D341Med (cell line): ENCODE measurements at regions not wholly inside any gene's neighbourhood (a gene's known extent, or its start where the extent isn't known, plus 50 kb on each side); places are given as distances from the start of the nearest gene placed in this dataset.

Source experiments
- DNase-seq: peaks from one replicate; pipeline ENCODE4 v3.0.0; 2012; ENCODE audit warnings: low spot score

DNA sequence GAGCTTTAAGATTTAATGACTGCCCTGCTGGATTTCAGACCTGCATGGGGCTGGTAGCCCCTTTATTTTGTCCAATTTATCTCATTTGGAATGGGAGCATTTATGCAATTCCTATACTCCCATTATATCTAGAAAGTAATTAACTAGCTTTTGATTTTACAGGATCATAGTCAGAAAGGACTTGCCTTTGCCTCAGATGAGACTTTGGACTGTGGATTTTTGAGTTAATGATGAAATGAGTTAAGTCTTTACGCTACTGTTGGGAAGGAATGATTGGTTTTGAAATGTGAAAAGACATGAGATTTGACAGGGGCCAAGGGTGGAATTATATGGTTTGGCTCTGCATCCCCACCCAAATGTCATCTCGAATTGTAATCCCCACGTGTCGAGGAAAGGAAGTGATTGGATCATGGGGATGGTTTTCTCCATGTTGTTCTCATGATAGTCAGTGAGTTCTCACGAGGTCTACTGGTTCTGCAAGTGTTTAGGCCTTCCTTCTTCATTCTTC is 213.1 kb upstream of the DCN start:
- no peak for DNase-seq

GRCh38 chr12:91394903-91395302 is 212.3 kb upstream of the DCN start:
- no peak for DNase-seq

- DNase-seq: no peak
Measured at GRCh38 chr12:91388573-91388972, 206.0 kb upstream of the DCN start.

GRCh38 chr12:91387461-91388134 is 205.0 kb upstream of the DCN start:
- no peak for DNase-seq

GRCh38 chr12:91384806-91385205 is 202.2 kb upstream of the DCN start:
- no peak for DNase-seq

DNA sequence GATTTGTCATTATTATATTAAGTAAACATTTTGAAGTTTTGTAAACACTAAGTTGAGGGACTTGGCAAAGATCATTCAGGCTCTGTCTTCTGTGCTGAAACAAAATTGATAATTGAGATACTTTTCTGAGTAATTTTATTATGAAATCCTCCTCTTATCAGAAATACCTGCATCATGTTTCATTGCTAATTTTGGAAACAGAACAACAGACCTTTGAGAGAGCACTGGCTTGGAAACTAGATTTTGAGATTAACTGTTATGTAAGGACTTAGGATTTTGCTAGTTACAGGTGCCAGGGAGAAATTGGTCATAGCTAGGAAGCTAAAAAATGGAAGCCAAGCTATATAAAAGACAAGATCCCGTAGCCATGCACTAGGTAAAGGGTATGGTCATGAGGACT is 201.7 kb upstream of the DCN start:
- no peak for DNase-seq

DNA sequence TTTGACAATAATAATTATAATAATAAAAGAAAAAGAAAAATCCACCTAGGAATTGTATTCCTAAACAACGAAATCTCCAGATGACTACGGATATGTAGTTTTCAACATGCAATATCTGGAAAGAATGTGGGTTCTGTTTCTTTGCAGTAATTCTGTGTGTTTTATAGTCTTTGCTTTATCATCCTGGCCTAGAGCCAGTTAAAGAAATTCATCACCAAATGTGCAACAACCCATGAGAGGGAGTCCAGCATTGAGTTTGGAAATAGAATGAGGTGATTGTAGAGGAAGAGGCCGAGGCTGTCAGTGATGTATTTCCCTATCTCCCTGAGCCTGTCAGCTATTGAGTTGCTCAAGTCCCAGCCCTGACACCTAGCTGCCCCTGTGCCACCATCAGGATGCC is 200.5 kb upstream of the DCN start:
- DNase-seq: no peak

DNA sequence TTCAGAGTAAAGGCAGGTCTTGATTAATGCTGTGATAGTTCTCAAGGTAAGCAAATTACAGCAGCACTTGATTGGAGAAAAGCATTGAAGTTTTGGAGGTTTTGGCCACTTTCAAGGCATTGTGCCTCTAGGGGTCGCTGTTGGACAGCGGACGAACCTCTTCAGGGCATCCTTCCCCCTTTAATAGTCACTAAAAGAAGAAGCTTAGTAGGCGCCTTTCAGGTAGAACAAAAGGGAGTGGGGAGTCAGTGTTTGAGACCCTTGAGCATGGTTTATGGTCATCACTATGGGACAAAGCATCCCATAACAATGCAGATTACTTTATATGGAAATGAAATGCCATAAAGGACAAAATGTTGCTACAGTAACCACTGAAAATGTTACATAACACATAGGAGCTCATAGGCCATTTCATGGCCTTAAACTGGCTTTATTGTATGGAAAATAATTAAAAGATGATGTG is 199.5 kb upstream of the DCN start:
- peak; percentile 60 for DNase-seq

DNA sequence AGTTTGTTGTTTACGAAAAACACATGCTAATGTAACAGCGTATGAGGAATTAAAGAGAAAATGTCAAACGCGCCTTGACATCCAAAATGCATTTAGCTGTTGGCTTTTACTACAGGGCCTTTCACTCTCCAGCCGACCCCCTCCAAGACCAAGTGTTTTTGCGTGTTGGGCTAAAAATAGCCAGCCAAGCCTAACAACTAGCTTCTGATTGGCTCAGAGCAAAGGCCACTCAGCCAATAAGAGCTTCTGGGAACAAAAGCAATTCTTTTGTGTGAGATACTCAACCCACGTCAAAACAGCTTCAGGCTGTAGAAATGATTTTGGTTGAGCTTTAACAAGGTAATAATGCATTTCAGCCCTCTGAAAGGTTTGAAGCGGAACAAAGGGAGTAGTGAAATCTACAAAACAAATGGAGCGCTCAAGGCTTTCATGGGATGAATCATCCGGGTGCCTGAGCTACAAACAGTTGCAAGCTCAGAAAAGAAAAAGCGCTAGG is 198.7 kb upstream of the DCN start:
- peak; percentile 35 for DNase-seq

- no peak for DNase-seq
Measured at GRCh38 chr12:91380631-91381030, 198.0 kb upstream of the DCN start.

DNA sequence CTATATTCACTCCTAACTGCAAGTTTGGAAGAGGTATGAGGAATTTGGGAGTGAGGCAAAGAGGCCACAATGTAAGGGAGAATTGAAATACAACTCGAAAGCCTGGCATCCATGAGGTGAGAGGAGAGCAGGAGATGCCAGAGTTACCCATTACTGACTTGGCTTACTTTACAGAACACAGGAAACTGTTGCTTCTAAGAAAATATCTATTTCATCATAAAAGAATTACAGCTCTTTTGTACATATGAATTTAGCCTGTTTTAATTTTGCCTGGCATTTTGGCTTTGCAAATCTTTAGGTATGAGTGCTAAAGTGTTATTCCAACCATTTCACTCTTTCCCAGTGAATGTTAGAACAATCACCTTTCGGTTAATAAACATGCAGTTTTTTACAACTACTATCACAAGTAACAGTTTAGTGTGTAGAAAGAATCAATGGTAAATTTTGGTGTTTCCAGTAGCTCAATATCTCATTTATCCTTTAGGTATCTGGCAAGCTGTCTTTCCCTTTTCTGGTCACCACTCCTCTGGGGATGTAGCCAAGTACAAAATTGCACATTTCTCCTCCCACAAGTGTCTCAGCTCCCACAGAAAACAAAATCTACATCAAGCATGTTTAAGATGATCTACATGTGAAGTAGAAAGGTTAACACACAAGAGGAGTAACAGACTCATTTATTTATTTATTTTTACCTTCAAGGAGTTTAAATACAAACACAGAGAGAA is 196.6 kb upstream of the DCN start:
- no peak for DNase-seq

GRCh38 chr12:91377436-91377835 is 194.8 kb upstream of the DCN start:
- DNase-seq: no peak

GRCh38 chr12:91373086-91373485 is 190.5 kb upstream of the DCN start:
- DNase-seq: no peak

DNA sequence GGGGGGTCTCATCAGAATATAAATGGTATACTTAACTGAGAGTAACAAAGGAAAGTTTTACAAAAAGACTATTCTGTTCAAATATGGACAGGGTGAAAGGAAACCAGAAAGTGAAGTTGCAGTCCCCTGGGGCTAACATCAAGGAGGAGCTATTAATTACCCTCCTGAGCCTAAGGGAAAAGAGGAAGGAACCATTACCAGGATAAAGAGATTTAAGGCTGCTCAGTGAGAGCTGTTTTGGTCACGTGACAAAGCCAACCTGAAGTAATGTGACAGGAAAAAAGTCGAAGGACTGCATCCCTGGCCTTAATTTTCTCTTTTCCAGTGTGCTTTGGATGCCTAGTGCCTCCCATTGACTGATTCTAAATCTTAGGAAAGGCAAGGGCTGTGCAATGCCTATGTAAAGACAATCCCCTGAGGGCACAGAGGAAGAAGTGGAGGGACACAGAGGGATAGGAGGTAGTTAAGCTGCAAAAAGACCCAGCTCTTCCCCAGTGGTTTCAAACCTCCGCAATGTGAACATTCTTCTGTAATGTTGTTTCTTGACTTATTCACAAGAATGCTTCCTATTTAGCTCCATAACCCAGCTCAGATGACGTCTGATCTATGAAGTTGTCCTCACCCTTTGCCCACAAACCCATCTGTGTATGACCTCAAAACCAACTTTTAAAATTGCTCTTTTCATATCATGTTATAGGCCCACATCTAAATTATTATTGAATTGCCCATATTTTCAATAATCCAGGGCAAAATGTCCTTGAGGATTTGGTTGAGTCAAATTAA is 187.7 kb upstream of the DCN start:
- DNase-seq: no peak

GRCh38 chr12:91368613-91369012 is 186.0 kb upstream of the DCN start:
- DNase-seq: no peak

GRCh38 chr12:91367234-91367849 is 184.7 kb upstream of the DCN start:
- peak; percentile 37 for DNase-seq

- no peak for DNase-seq
Measured at GRCh38 chr12:91364471-91365184, 182.0 kb upstream of the DCN start.

GRCh38 chr12:91361864-91362263 is 179.2 kb upstream of the DCN start:
- DNase-seq: no peak

- DNase-seq: no peak
Measured at GRCh38 chr12:91357381-91357780, 174.8 kb upstream of the DCN start.

DNA sequence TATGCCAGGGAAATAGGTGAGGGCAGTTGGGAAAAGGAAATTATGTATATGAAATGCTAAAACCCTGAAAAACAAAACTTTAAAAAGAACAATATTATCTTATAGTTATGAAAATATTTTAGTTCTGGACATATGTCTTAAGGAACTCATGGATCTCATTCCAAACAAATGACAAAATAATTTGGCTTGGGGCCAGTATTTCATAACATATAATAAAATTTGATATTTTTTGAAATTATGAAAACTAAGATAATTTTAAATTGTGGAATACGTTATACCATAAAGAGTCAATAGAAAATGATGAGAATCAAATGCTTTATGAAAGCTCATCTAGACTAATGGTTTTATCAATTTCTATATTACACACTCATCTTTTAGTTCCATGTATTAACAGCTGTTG is 173.8 kb upstream of the DCN start:
- DNase-seq: no peak
